ENCODE measurements at regions not wholly inside any gene's neighbourhood (a gene's known extent, or its start where the extent isn't known, plus 50 kb on each side); places are given as distances from the start of the nearest gene placed in this dataset.

DNA sequence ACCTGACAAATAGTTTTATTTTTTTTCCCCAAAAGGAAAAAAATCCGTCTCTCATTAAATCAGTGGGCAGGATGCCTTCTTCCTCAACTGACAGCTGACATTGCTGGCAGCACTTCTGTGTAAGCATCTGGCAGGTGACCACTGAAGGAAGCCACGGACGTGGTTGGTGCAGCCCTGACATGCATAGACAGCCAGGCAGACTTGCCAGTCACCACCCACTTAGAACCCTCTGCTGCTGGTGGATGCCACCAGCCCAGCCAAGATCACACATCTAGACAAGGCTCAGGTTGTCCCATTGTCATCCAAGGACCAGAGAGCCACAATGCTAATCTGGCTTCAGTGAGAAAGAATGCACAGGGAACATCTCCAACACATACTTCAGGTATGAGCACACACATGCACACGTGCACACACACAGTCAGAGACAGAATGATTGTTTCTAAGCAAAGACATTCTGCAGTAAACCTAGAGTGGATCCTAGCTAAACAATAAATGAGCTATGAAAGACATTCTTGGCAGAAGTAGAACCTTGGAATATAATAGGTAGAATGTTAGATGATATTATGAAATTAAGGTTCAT is 49.8 kb upstream of the BMAL1 start:
- no peak for TF ChIP-seq POLR2A (IDR thresholded peaks at IDR 0.05; ENCODE audit: low read length)
- TF ChIP-seq GATA1 (IDR thresholded peaks at IDR 0.05; ENCODE audit: low read depth, low read length) = no peak

Measured in erythroblast (primary cell).